Endothelial cell of umbilical vein (primary cell): ENCODE measurements at regions not wholly inside any gene's neighbourhood (a gene's known extent, or its start where the extent isn't known, plus 50 kb on each side); places are given as distances from the start of the nearest gene placed in this dataset.

ENCODE experiments used
- BruUV-seq: library from RNA; stranded (reverse); fragments of 400-500 nt; replicated peaks from 2 replicates; lab custom pipeline; 2021; lab: Mats Ljungman, UMichigan
- CTCF ChIA-PET: fragments of 300-600, 350-600 bp; sonication (Branson Sonifier 250); formaldehyde crosslinking; loops from one replicate; lab custom pipeline; 2021; ENCODE audit warnings: antibody characterized with exemption, inconsistent platforms; lab: Charles Lee
- POLR2A ChIA-PET: fragments of 300-600, 350-600 bp; sonication (Branson Sonifier 250); formaldehyde crosslinking; loops from one replicate; lab custom pipeline; 2021; ENCODE audit warnings: antibody characterized with exemption, inconsistent platforms; lab: Charles Lee
- DNase-seq: peaks from one replicate; pipeline ENCODE4 v3.0.0-alpha.2; 2011; ENCODE audit warnings: low read depth, low spot score
- FAIRE-seq: peaks from 2 replicates; lab custom pipeline; 2011; peaks lifted over from hg19 to GRCh38; lab: Jason Lieb, UNC
- H2AFZ ChIP-seq: 2 replicates; pipeline ENCODE4 v1.6.0; 2012; ENCODE audit warnings: low read depth, low read length, control low read depth, inconsistent platforms
- H3K27ac ChIP-seq: 2 replicates; pipeline ENCODE4 v1.5.1; 2011; ENCODE audit warnings: low read depth, mild to moderate bottlenecking, control low read depth, low read length, moderate library complexity; ENCODE audit not compliant: insufficient read depth
- H3K27me3 ChIP-seq, 2 experiments: 2 replicates each; pipeline versions ENCODE4 v1.6.0 to v1.6.1; 2011; ENCODE audit warnings: low read length in 2 of 2, mixed read lengths in 1 of 2; ENCODE audit not compliant: control insufficient read depth in 2 of 2, insufficient read depth in 2 of 2
- H3K36me3 ChIP-seq, 2 experiments: 2 replicates in 1 of 2; 3 replicates in 1 of 2; pipeline ENCODE4 v1.5.1; 2011; ENCODE audit warnings: low read length in 2 of 2, mild to moderate bottlenecking in 1 of 2, moderate library complexity in 1 of 2; ENCODE audit not compliant: control insufficient read depth in 2 of 2, insufficient read depth in 2 of 2; ENCODE audit errors: extremely low read depth in 1 of 2
- H3K4me1 ChIP-seq: 3 replicates; pipeline ENCODE4 v1.5.1; 2011; ENCODE audit warnings: mild to moderate bottlenecking, low read length; ENCODE audit not compliant: control insufficient read depth, insufficient read depth; ENCODE audit errors: extremely low read depth
- H3K4me2 ChIP-seq: 2 replicates; pipeline ENCODE4 v1.6.1; 2011; ENCODE audit warnings: low read length, control low read depth, mixed read lengths; ENCODE audit not compliant: insufficient read depth
- H3K4me3 ChIP-seq, 3 experiments: fragments of 200-600 bp in 1 of 3; sonication (generic), shearing (Covaris generic) in 1 of 3; replicated peaks in 1 of 3; 2 replicates each; pipeline ENCODE4 v1.5.1; 2011 to 2016; ENCODE audit warnings: control low read depth in 3 of 3, low read length in 3 of 3, mild to moderate bottlenecking in 2 of 3, inconsistent platforms in 1 of 3, low read depth in 1 of 3, moderate library complexity in 1 of 3; ENCODE audit not compliant: insufficient read depth in 1 of 3
- H3K79me2 ChIP-seq: 2 replicates; pipeline ENCODE4 v1.6.0; 2012; ENCODE audit warnings: low read length, inconsistent platforms; ENCODE audit not compliant: control insufficient read depth, insufficient read depth
- H3K9ac ChIP-seq: replicated peaks from 2 replicates; pipeline ENCODE3; 2011; ENCODE audit warnings: low read length, control low read depth; ENCODE audit not compliant: insufficient read depth; ENCODE audit errors: extremely low read depth
- H3K9me1 ChIP-seq: replicated peaks from 3 replicates; pipeline ENCODE4 v1.6.0; 2011; ENCODE audit warnings: mild to moderate bottlenecking, low read length; ENCODE audit not compliant: control insufficient read depth, insufficient read depth; ENCODE audit errors: extremely low read depth
- H3K9me3 ChIP-seq: replicated peaks from 2 replicates; pipeline ENCODE4 v1.5.1; 2012; ENCODE audit warnings: low read length, inconsistent platforms; ENCODE audit not compliant: control insufficient read depth, insufficient read depth
- H4K20me1 ChIP-seq: replicated peaks from 2 replicates; pipeline ENCODE3; 2011; ENCODE audit warnings: mild to moderate bottlenecking, low read length; ENCODE audit not compliant: control insufficient read depth, insufficient read depth; ENCODE audit errors: extremely low read depth
- CTCF ChIP-seq, 2 donors: IDR thresholded peaks; 1 replicate in 1 of 2; 2 replicates in 1 of 2; pipeline ENCODE4 v1.5.1; 2011; ENCODE audit warnings: low read length in 2 of 2, mild to moderate bottlenecking in 2 of 2, moderate library complexity in 2 of 2, control low read depth in 1 of 2, inconsistent platforms in 1 of 2, low read depth in 1 of 2; ENCODE audit not compliant: insufficient read depth in 1 of 2; ENCODE audit errors: extremely low read depth in 1 of 2
- EZH2 ChIP-seq: IDR thresholded peaks from 2 replicates; pipeline ENCODE4 v1.6.1; 2012; ENCODE audit warnings: borderline replicate concordance, low read depth, mild to moderate bottlenecking, moderate library complexity, low read length, inconsistent platforms; ENCODE audit not compliant: severe bottlenecking
- FOS ChIP-seq: IDR thresholded peaks from 2 replicates; pipeline ENCODE4 v1.6.1; 2011; ENCODE audit warnings: mild to moderate bottlenecking, low read length, moderate library complexity, borderline replicate concordance; ENCODE audit not compliant: insufficient read depth
- GATA2 ChIP-seq: IDR thresholded peaks from 2 replicates; pipeline ENCODE4 v1.7.0; 2011; ENCODE audit warnings: low read depth, mild to moderate bottlenecking, moderate library complexity, mixed read lengths, low read length; ENCODE audit not compliant: insufficient read length, insufficient read depth
- JUN ChIP-seq: IDR thresholded peaks from 2 replicates; pipeline ENCODE4 v1.6.1; 2011; ENCODE audit warnings: borderline replicate concordance, low read depth; ENCODE audit not compliant: insufficient read length, insufficient read depth
- MAX ChIP-seq: IDR thresholded peaks from 2 replicates; pipeline ENCODE4 v1.6.1; 2011; ENCODE audit not compliant: insufficient read depth, insufficient read length
- MYC ChIP-seq: IDR thresholded peaks from one replicate; pipeline ENCODE4 v1.6.1; 2011; ENCODE audit warnings: mild to moderate bottlenecking, low read depth, low read length
- POLR2A ChIP-seq: IDR thresholded peaks from 2 replicates; pipeline ENCODE4 v1.6.1; 2012; ENCODE audit warnings: low read depth, mild to moderate bottlenecking, control low read depth, low read length
- POLR2AphosphoS5 ChIP-seq: IDR thresholded peaks from 2 replicates; pipeline ENCODE4 v1.6.1; 2012; ENCODE audit warnings: low read depth, mild to moderate bottlenecking, control low read depth, low read length, moderate library complexity; ENCODE audit not compliant: insufficient read depth
- dilution Hi-C: fragments of 300-500 bp; cut with MboI; formaldehyde crosslinking; loops from one replicate; pipeline ENCODE4 v1.15.0; 2019; ENCODE audit warnings: low sequenced_read_pairs; ENCODE audit not compliant: extremely low pct_ligation_motif_present
- intact Hi-C: fragments of 100-400 bp; cut with micrococcal nuclease; formaldehyde crosslinking; loops from one replicate; pipeline ENCODE4 v1.10.0; 2022

GRCh38 chr5:9958914-9959313 lies 290.8 kb downstream of the ATPSCKMT start:
- H3K9me1 ChIP-seq, result no peaks in the 10 kb centered on the region
- dilution Hi-C loops, result no loop called here
- no peak overlapping the region for H3K27ac ChIP-seq
- FAIRE-seq (no peak), DNase-seq (no peak)
- H3K4me3 ChIP-seq, result no peak overlapping the region
- H4K20me1 ChIP-seq, result no peaks in the 10 kb centered on the region
- POLR2A ChIA-PET, result no interaction called here
- no peak overlapping the region for H3K9ac ChIP-seq
- no peaks in the 10 kb centered on the region for H3K36me3 ChIP-seq
- TF ChIP-seq GATA2, result no peak
- TF ChIP-seq CTCF (IDR thresholded peaks at IDR 0.05; ENCODE audit: extremely low read depth in 1 of 2, insufficient read depth in 1 of 2, low read depth in 1 of 2, low read length in 2 of 2), result no peak
- no peak for TF ChIP-seq MAX
- no peak for TF ChIP-seq EZH2
- no peak for TF ChIP-seq JUN
- no peak for TF ChIP-seq POLR2AphosphoS5
- no peak for TF ChIP-seq FOS
- TF ChIP-seq MYC, result no peak
- no peak for TF ChIP-seq POLR2A
- peaks cover 2% of the 10 kb centered on the region for H3K9me3 ChIP-seq
- H3K4me2 ChIP-seq, result no peak overlapping the region
- intact Hi-C loops, result no loop called here
- CTCF ChIA-PET, result no interaction called here
- H2AFZ ChIP-seq, result no peak overlapping the region
- H3K27me3 ChIP-seq, result no peaks in the 10 kb centered on the region
- H3K79me2 ChIP-seq, result no peaks in the 10 kb centered on the region
- no peaks in the 10 kb centered on the region for H3K4me1 ChIP-seq
- BruUV-seq, result no TSS peak
